ENCODE measurements at regions not wholly inside any gene's neighbourhood (a gene's known extent, or its start where the extent isn't known, plus 50 kb on each side); places are given as distances from the start of the nearest gene placed in this dataset.
A peak's percentile ranks its signal among the peaks of the same experiment; 100 is the strongest.

- no peaks in the 10 kb centered on the region for H3K4me1 ChIP-seq (ENCODE audit: control insufficient read depth in 1 of 2, insufficient read depth in 2 of 2, low read length in 2 of 2)
- no peaks in the 10 kb centered on the region for H4K20me1 ChIP-seq (ENCODE audit: insufficient read depth, low read length)
- H3K4me2 ChIP-seq (replicated peaks; ENCODE audit: extremely low read depth, low read length, poor library complexity, severe bottlenecking), result no peak overlapping the region
- peaks cover 5% of the 10 kb centered on the region in 2 donors for H3K9me3 ChIP-seq (replicated peaks in 1 of 2; ENCODE audit: control insufficient read depth in 1 of 2, insufficient read depth in 1 of 2, low read length in 2 of 2)
- H3K79me2 ChIP-seq (ENCODE audit: insufficient read depth, low read length), result no peaks in the 10 kb centered on the region
- H3K36me3 Mint-ChIP-seq, result no peaks in the 10 kb centered on the region
- no peak overlapping the region for H3K4me3 ChIP-seq (replicated peaks in 1 of 3; ENCODE audit: low read depth in 2 of 3, low read length in 3 of 3)
- no peaks in the 10 kb centered on the region for H3K27me3 Mint-ChIP-seq (ENCODE audit: low read depth in 3 of 3)
- no peaks in the 10 kb centered on the region for H3K4me1 Mint-ChIP-seq
- TF ChIP-seq, protein P1, sequence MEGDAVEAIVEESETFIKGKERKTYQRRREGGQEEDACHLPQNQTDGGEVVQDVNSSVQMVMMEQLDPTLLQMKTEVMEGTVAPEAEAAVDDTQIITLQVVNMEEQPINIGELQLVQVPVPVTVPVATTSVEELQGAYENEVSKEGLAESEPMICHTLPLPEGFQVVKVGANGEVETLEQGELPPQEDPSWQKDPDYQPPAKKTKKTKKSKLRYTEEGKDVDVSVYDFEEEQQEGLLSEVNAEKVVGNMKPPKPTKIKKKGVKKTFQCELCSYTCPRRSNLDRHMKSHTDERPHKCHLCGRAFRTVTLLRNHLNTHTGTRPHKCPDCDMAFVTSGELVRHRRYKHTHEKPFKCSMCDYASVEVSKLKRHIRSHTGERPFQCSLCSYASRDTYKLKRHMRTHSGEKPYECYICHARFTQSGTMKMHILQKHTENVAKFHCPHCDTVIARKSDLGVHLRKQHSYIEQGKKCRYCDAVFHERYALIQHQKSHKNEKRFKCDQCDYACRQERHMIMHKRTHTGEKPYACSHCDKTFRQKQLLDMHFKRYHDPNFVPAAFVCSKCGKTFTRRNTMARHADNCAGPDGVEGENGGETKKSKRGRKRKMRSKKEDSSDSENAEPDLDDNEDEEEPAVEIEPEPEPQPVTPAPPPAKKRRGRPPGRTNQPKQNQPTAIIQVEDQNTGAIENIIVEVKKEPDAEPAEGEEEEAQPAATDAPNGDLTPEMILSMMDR (IDR thresholded peaks at IDR 0.05), result no peak
- no peak overlapping the region for H2AFZ ChIP-seq (ENCODE audit: insufficient read depth, low read depth, low read length, poor library complexity, severe bottlenecking)
- H3K27me3 ChIP-seq (ENCODE audit: control insufficient read depth in 2 of 2, insufficient read depth in 2 of 2, low read length in 2 of 2), result no peaks in the 10 kb centered on the region
- 88% methylated on average over 1 of the region's 2 CpGs for WGBS (ENCODE audit: insufficient coverage)
- H3K9me3 Mint-ChIP-seq, result peaks cover 0 to 11% (median 3%) of the 10 kb centered on the region in 7 donors
- H3K27ac Mint-ChIP-seq, result no peak overlapping the region
- no peaks in the 10 kb centered on the region for H3K36me3 ChIP-seq (replicated peaks in 1 of 2; ENCODE audit: control insufficient read depth in 1 of 2, insufficient read depth in 2 of 2, low read length in 2 of 2)
- no peak for DNase-seq
- no peak overlapping the region for H3K27ac ChIP-seq (ENCODE audit: low read depth in 1 of 2, low read length in 2 of 2)
- H3K4me3 Mint-ChIP-seq, result no peak overlapping the region
- intact Hi-C loops (cut with micrococcal nuclease), result no loop called here
- H3K9ac ChIP-seq (ENCODE audit: insufficient read depth, low read length, poor library complexity, severe bottlenecking), result no peak overlapping the region
Observed at GRCh38 chr12:60112063-60112462, 516.2 kb downstream of the SLC16A7 start.

DNA sequence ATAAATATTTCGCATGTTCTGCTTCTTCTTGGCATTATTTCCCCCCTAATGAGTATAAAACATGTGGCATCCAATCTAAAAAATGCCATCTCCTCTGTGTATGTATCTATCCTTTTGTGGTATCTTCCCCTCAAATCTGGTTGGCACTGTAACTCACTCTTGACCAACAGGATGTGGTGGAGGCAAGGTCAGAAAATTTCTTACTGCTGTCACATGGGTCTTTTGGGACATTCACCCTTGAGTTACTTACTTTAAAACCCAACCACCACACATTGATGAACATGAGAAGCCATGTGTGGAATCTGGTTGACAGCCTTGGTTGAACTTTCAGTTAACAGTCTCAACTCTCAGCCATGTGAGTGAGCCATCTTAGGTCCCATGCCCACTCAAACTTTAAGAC lies 516.9 kb downstream of the SLC16A7 start:
- Histone ChIP-seq H3K4me3 (replicated peaks in 1 of 3; ENCODE audit: low read depth in 2 of 3, low read length in 3 of 3) (no peak overlapping the region), H3K79me2 (ENCODE audit: insufficient read depth, low read length) (no peaks in the 10 kb centered on the region), H4K20me1 (ENCODE audit: insufficient read depth, low read length) (no peaks in the 10 kb centered on the region), H3K9me3 (replicated peaks in 1 of 2; ENCODE audit: control insufficient read depth in 1 of 2, insufficient read depth in 1 of 2, low read length in 2 of 2) (peaks cover 5% of the 10 kb centered on the region in 2 donors), H3K4me1 (ENCODE audit: control insufficient read depth in 1 of 2, insufficient read depth in 2 of 2, low read length in 2 of 2) (no peaks in the 10 kb centered on the region), H3K36me3 (replicated peaks in 1 of 2; ENCODE audit: control insufficient read depth in 1 of 2, insufficient read depth in 2 of 2, low read length in 2 of 2) (no peaks in the 10 kb centered on the region), H3K9ac (ENCODE audit: insufficient read depth, low read length, poor library complexity, severe bottlenecking) (no peak overlapping the region), H3K27me3 (ENCODE audit: control insufficient read depth in 2 of 2, insufficient read depth in 2 of 2, low read length in 2 of 2) (no peaks in the 10 kb centered on the region), H3K4me2 (replicated peaks; ENCODE audit: extremely low read depth, low read length, poor library complexity, severe bottlenecking) (no peak overlapping the region), H2AFZ (ENCODE audit: insufficient read depth, low read depth, low read length, poor library complexity, severe bottlenecking) (no peak overlapping the region), H3K27ac (ENCODE audit: low read depth in 1 of 2, low read length in 2 of 2) (no peak overlapping the region)
- DNase-seq, result no peak
- Mint-ChIP-seq H3K27me3 (ENCODE audit: low read depth in 3 of 3) (no peaks in the 10 kb centered on the region), H3K9me3 (peaks cover 0 to 13% (median 3%) of the 10 kb centered on the region in 7 donors), H3K36me3 (no peaks in the 10 kb centered on the region), H3K27ac (peak overlapping the region in 1 of 7 donors; percentile 5), H3K4me3 (no peak overlapping the region), H3K4me1 (no peaks in the 10 kb centered on the region)
- TF ChIP-seq, protein P1 (IDR thresholded peaks at IDR 0.05), result no peak
- intact Hi-C loops (cut with micrococcal nuclease), result no loop called here
- no CpG with 5 or more reads among the region's 1 CpG for WGBS (ENCODE audit: insufficient coverage)

Measured in CD14-positive monocyte (primary cell).